Sigmoid colon (tissue), 6 donors: ENCODE measurements at regions not wholly inside any gene's neighbourhood (a gene's known extent, or its start where the extent isn't known, plus 50 kb on each side); places are given as distances from the start of the nearest gene placed in this dataset.

Source experiments
- DNase-seq: peaks from one replicate; pipeline ENCODE4 v3.0.0-alpha.2; 2019
- H3K27ac ChIP-seq, 4 donors: fragments of 200-600 bp; sonication (generic); one replicate each; pipeline ENCODE4 v1.5.1; 2016 to 2019; ENCODE audit warnings: mild to moderate bottlenecking in 1 of 4
- H3K27me3 ChIP-seq, 3 donors: fragments of 200-600 bp; sonication (generic); one replicate each; pipeline ENCODE4 v1.5.1; 2019; ENCODE audit warnings: mild to moderate bottlenecking in 1 of 3
- H3K36me3 ChIP-seq, 4 donors: fragments of 200-600 bp; sonication (generic); one replicate each; pipeline ENCODE4 v1.5.1; 2016 to 2019
- H3K4me1 ChIP-seq, 4 donors: fragments of 200-600 bp; sonication (generic); one replicate each; pipeline ENCODE4 v1.5.1; 2017 to 2019
- H3K4me3 ChIP-seq, 4 donors: fragments of 200-600 bp; sonication (generic); one replicate each; pipeline ENCODE4 v1.5.1; 2017 to 2019; ENCODE audit warnings: mild to moderate bottlenecking in 2 of 4, moderate library complexity in 1 of 4
- H3K9me3 ChIP-seq, 4 donors: fragments of 200-600 bp in 3 of 4; sonication (generic) in 3 of 4; one replicate each; pipeline versions ENCODE4 v1.5.1 to v1.6.1; 2013 to 2019
- CTCF ChIP-seq, 4 experiments: fragments of 450-650 bp in 3 of 4; fragments of 200-600 bp in 1 of 4; IDR thresholded peaks; one replicate each; pipeline ENCODE4 v1.5.1; 2016 to 2019; ENCODE audit warnings: antibody characterized with exemption in 4 of 4, mild to moderate bottlenecking in 3 of 4, moderate library complexity in 2 of 4
- EP300 ChIP-seq, 4 donors: sonication (generic); formaldehyde crosslinking; IDR thresholded peaks; one replicate each; pipeline ENCODE4 v1.6.1; 2017; ENCODE audit warnings: antibody characterized with exemption in 4 of 4
- POLR2A ChIP-seq, 2 donors: fragments of 450-650 bp; IDR thresholded peaks; one replicate each; pipeline ENCODE4 v1.6.1; 2016; ENCODE audit warnings: antibody characterized with exemption in 2 of 2, mild to moderate bottlenecking in 2 of 2, moderate library complexity in 2 of 2
- POLR2AphosphoS5 ChIP-seq, 4 donors: sonication (generic); formaldehyde crosslinking; IDR thresholded peaks; one replicate each; pipeline ENCODE4 v1.6.1; 2017; ENCODE audit warnings: antibody characterized with exemption in 4 of 4
- WGBS, 2 donors: extraction: QIAGEN DNeasy Blood & Tissue Kit; methylation state at CpG; one replicate each; pipeline ENCODE4 v1.1.7; 2013; 5-methylcytosine and 5-hydroxymethylcytosine counted together
- intact Hi-C: fragments of 100-400 bp; cut with DNase I; formaldehyde crosslinking; loops from one replicate; pipeline ENCODE4 v1.15.1; 2023
- donor health status: healthy with polysubstance abuse.
- donor health status: healthy.

GRCh38 chr3:25903371-25904129 is 113.7 kb downstream of the OXSM start:
- H3K4me1 ChIP-seq, result peaks cover 0 to 6% (median 0%) of the 10 kb centered on the region in 4 donors
- no peak overlapping the region for H3K27ac ChIP-seq
- intact Hi-C loops, result no loop called here
- no peaks in the 10 kb centered on the region for H3K36me3 ChIP-seq
- no peaks in the 10 kb centered on the region for H3K9me3 ChIP-seq
- WGBS, 2 donors, result 85% methylated on average over 3 of the region's 3 CpGs
- no peak overlapping the region for H3K4me3 ChIP-seq
- no peak for TF ChIP-seq EP300 (IDR thresholded peaks at IDR 0.05)
- no peak for TF ChIP-seq POLR2A (IDR thresholded peaks at IDR 0.05)
- TF ChIP-seq CTCF (IDR thresholded peaks at IDR 0.05), result no peak
- TF ChIP-seq POLR2AphosphoS5 (IDR thresholded peaks at IDR 0.05), result no peak
- no peak for DNase-seq
- no peaks in the 10 kb centered on the region for H3K27me3 ChIP-seq

GRCh38 chr3:25904206-25904605 is 114.3 kb downstream of the OXSM start:
- WGBS, 2 donors, result 59 to 80% methylated on average over 3 of the region's 3 CpGs
- intact Hi-C loops, result no loop called here
- no peaks in the 10 kb centered on the region for H3K27me3 ChIP-seq

GRCh38 chr3:25906132-25906906 is 116.4 kb downstream of the OXSM start:
- H3K27me3 ChIP-seq, result no peaks in the 10 kb centered on the region
- no peak overlapping the region for H3K27ac ChIP-seq
- H3K4me3 ChIP-seq, result no peak overlapping the region
- no peak for DNase-seq
- H3K36me3 ChIP-seq, result no peaks in the 10 kb centered on the region
- intact Hi-C loops, result no loop called here
- 69 to 88% methylated on average over 4 of the region's 4 CpGs for WGBS, 2 donors
- TF ChIP-seq POLR2AphosphoS5 (IDR thresholded peaks at IDR 0.05) (no peak), POLR2A (IDR thresholded peaks at IDR 0.05) (no peak), CTCF (IDR thresholded peaks at IDR 0.05) (no peak), EP300 (IDR thresholded peaks at IDR 0.05) (no peak)
- peaks cover 0 to 6% (median 0%) of the 10 kb centered on the region in 4 donors for H3K4me1 ChIP-seq
- no peaks in the 10 kb centered on the region for H3K9me3 ChIP-seq

More at GRCh38 chr3:25904206-25904605, 114.3 kb downstream of the OXSM start:
- Histone ChIP-seq H3K4me1 (peaks cover 0 to 6% (median 0%) of the 10 kb centered on the region in 4 donors), H3K9me3 (no peaks in the 10 kb centered on the region), H3K27ac (no peak overlapping the region), H3K4me3 (no peak overlapping the region), H3K36me3 (no peaks in the 10 kb centered on the region)
- no peak for TF ChIP-seq POLR2AphosphoS5 (IDR thresholded peaks at IDR 0.05)
- TF ChIP-seq CTCF (IDR thresholded peaks at IDR 0.05), result no peak
- TF ChIP-seq POLR2A (IDR thresholded peaks at IDR 0.05), result no peak
- no peak for TF ChIP-seq EP300 (IDR thresholded peaks at IDR 0.05)
- DNase-seq, result no peak

- WGBS, 2 donors, result 75 to 76% methylated on average over 2 of the region's 2 CpGs
- TF ChIP-seq POLR2A (IDR thresholded peaks at IDR 0.05) (no peak), CTCF (IDR thresholded peaks at IDR 0.05) (no peak), POLR2AphosphoS5 (IDR thresholded peaks at IDR 0.05) (no peak), EP300 (IDR thresholded peaks at IDR 0.05) (no peak)
- Histone ChIP-seq H3K4me3 (no peak overlapping the region), H3K36me3 (no peaks in the 10 kb centered on the region), H3K4me1 (peaks cover 0 to 6% (median 0%) of the 10 kb centered on the region in 4 donors), H3K9me3 (no peaks in the 10 kb centered on the region), H3K27ac (no peak overlapping the region), H3K27me3 (no peaks in the 10 kb centered on the region)
- intact Hi-C loops, result no loop called here
- no peak for DNase-seq
Observed at GRCh38 chr3:25907081-25907480, 117.2 kb downstream of the OXSM start.
